Karpas-422 (cell line): ENCODE measurements at regions not wholly inside any gene's neighbourhood (a gene's known extent, or its start where the extent isn't known, plus 50 kb on each side); places are given as distances from the start of the nearest gene placed in this dataset.

ENCODE experiments used
- DNase-seq: peaks from one replicate; pipeline ENCODE4 v3.0.0-alpha.2; 2015
- H2AFZ ChIP-seq: fragments of 200-600 bp; sonication (generic); 2 replicates; pipeline ENCODE4 v1.6.1; 2014; ENCODE audit warnings: antibody characterized with exemption, low read length, mixed read lengths
- H3K27ac ChIP-seq: fragments of 200-600 bp; sonication (generic); 2 replicates; pipeline ENCODE4 v1.5.1; 2014; ENCODE audit warnings: mild to moderate bottlenecking, low read length, moderate library complexity
- H3K27me3 ChIP-seq: fragments of 200-600 bp; sonication (generic); 2 replicates; pipeline ENCODE4 v1.6.1; 2014; ENCODE audit warnings: low read length, mixed read lengths
- H3K36me3 ChIP-seq: fragments of 200-600 bp; sonication (generic); 2 replicates; pipeline ENCODE4 v1.6.1; 2014; ENCODE audit warnings: low read length, mixed read lengths; ENCODE audit not compliant: insufficient read depth
- H3K4me1 ChIP-seq: fragments of 200-600 bp; sonication (generic); 2 replicates; pipeline ENCODE4 v1.6.1; 2014; ENCODE audit warnings: mild to moderate bottlenecking, low read length, mixed read lengths
- H3K4me2 ChIP-seq: fragments of 200-600 bp; sonication (generic); 2 replicates; pipeline ENCODE4 v1.6.1; 2014; ENCODE audit warnings: low read length, low read depth, mild to moderate bottlenecking; ENCODE audit not compliant: poor library complexity, severe bottlenecking
- H3K4me3 ChIP-seq: fragments of 200-600 bp; sonication (generic); 2 replicates; pipeline ENCODE4 v1.5.1; 2014; ENCODE audit warnings: mild to moderate bottlenecking, antibody characterized with exemption, low read length, mixed read lengths
- H3K79me2 ChIP-seq: fragments of 200-600 bp; sonication (generic); 2 replicates; pipeline ENCODE4 v1.6.1; 2014; ENCODE audit warnings: mild to moderate bottlenecking, low read length, mixed read lengths
- H3K9ac ChIP-seq: fragments of 200-600 bp; sonication (generic); 2 replicates; pipeline ENCODE4 v1.6.0; 2014; ENCODE audit warnings: low read length
- H3K9me2 ChIP-seq: fragments of 200-600 bp; sonication (generic), shearing (Covaris generic); replicated peaks from 2 replicates; pipeline ENCODE4 v1.6.0; 2014; ENCODE audit warnings: mild to moderate bottlenecking, low read length, moderate library complexity; ENCODE audit not compliant: insufficient read depth
- H3K9me3 ChIP-seq: fragments of 300-700, 200-600 bp; sonication (generic); 2 replicates; pipeline ENCODE4 v1.6.1; 2014; ENCODE audit warnings: low read length, mixed read lengths
- H4K20me1 ChIP-seq: fragments of 200-600 bp; sonication (generic); 2 replicates; pipeline ENCODE4 v1.6.1; 2014; ENCODE audit warnings: mild to moderate bottlenecking, antibody characterized with exemption, low read length, low read depth; ENCODE audit not compliant: insufficient read depth

DNA sequence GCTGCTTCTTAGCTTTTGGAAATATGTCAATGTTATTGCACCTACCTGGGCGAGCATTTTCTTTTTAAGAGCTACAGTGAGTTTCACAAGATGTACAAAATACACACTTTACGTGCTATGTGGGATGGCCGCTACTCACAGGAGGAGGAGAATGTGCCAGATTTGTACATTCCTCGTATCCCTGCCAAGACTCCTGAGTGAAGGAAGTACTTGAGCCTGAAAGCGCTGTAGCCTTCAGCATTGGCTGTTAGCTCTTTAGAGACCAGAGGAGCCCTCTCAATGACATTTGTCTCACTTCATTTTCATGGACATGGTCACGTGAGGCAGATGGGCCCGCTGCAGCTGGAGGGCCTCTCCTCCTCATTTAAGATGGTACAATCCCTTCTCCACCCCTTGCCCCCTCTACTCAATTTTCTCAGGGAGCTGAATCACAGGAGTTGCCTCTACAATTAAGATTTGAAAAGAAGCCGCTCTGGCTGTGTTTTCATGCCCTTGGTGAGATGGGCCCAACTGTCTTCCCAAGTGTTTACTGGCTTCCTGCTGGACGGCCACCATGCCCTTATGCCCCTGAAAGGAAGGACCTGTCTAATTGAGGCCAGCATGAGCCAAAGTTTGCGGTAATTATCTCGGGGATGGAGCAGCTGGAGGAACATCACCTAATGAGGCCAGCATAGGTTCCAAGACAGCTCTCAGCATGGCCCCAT, 442.6 kb downstream of the PRDM2 start:
- H3K9me2 ChIP-seq: no peaks in the 10 kb centered on the region
- H3K79me2 ChIP-seq: no peaks in the 10 kb centered on the region
- H3K4me3 ChIP-seq: no peak overlapping the region
- no peak overlapping the region for H3K4me2 ChIP-seq
- no peaks in the 10 kb centered on the region for H4K20me1 ChIP-seq
- H3K9me3 ChIP-seq: no peaks in the 10 kb centered on the region
- H3K36me3 ChIP-seq: no peaks in the 10 kb centered on the region
- no peaks in the 10 kb centered on the region for H3K27me3 ChIP-seq
- H2AFZ ChIP-seq: no peak overlapping the region
- H3K4me1 ChIP-seq: no peaks in the 10 kb centered on the region
- no peak for DNase-seq
- H3K27ac ChIP-seq: no peak overlapping the region
- no peak overlapping the region for H3K9ac ChIP-seq

DNA sequence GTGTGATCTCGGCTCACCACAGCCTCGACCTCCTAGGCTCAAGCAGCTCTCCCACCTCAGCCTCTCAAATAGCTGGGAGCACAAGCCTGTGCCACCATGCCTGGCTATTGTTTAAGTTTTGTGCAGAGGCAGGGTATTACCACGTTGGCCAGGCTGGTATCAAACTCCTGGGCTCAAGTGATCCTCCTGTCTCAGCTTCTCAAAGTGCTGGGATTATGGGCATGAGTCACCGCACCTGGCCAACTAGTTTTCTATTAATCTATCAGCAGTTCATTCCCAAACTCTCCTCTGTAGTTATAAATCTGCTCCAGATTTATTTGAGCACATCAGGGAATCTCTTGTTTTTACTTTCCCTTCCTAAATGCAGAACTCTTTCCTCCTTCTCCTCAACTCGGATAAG, 443.8 kb downstream of the PRDM2 start:
- Histone ChIP-seq H2AFZ (no peak overlapping the region), H3K27me3 (no peaks in the 10 kb centered on the region), H3K4me3 (no peak overlapping the region)

GRCh38 chr1:14148526-14148925, 448.5 kb downstream of the PRDM2 start:
- Histone ChIP-seq H4K20me1 (no peaks in the 10 kb centered on the region), H3K9me3 (no peaks in the 10 kb centered on the region), H3K9me2 (no peaks in the 10 kb centered on the region), H3K4me3 (no peak overlapping the region), H3K27me3 (peaks cover 3% of the 10 kb centered on the region; the same call in 1 of the 2 replicates), H3K4me1 (no peaks in the 10 kb centered on the region), H3K36me3 (no peaks in the 10 kb centered on the region), H3K9ac (no peak overlapping the region), H3K4me2 (no peak overlapping the region), H3K79me2 (no peaks in the 10 kb centered on the region), H3K27ac (no peak overlapping the region), H2AFZ (no peak overlapping the region)
- DNase-seq: no peak

More for the DNA sequence above, 443.8 kb downstream of the PRDM2 start:
- H3K4me2 ChIP-seq: no peak overlapping the region
- H3K9ac ChIP-seq: no peak overlapping the region
- no peaks in the 10 kb centered on the region for H4K20me1 ChIP-seq
- H3K27ac ChIP-seq: no peak overlapping the region
- H3K36me3 ChIP-seq: no peaks in the 10 kb centered on the region
- H3K79me2 ChIP-seq: no peaks in the 10 kb centered on the region
- H3K4me1 ChIP-seq: no peaks in the 10 kb centered on the region
- no peak for DNase-seq
- H3K9me2 ChIP-seq: no peaks in the 10 kb centered on the region
- no peaks in the 10 kb centered on the region for H3K9me3 ChIP-seq

GRCh38 chr1:14149431-14149830, 449.1 kb upstream of the KAZN start:
- Histone ChIP-seq H3K4me1 (no peaks in the 10 kb centered on the region), H3K9me3 (no peaks in the 10 kb centered on the region), H3K4me2 (no peak overlapping the region), H3K79me2 (no peaks in the 10 kb centered on the region), H3K27me3 (peaks cover 3% of the 10 kb centered on the region), H3K9ac (no peak overlapping the region), H3K9me2 (no peaks in the 10 kb centered on the region), H3K4me3 (no peak overlapping the region), H2AFZ (no peak overlapping the region), H3K27ac (no peak overlapping the region), H3K36me3 (no peaks in the 10 kb centered on the region), H4K20me1 (no peaks in the 10 kb centered on the region)
- no peak for DNase-seq

GRCh38 chr1:14156543-14156942, 441.9 kb upstream of the KAZN start:
- no peak for DNase-seq
- Histone ChIP-seq H3K4me1 (no peaks in the 10 kb centered on the region), H3K4me2 (no peak overlapping the region), H3K36me3 (no peaks in the 10 kb centered on the region), H3K79me2 (no peaks in the 10 kb centered on the region), H3K27ac (no peak overlapping the region), H3K27me3 (peaks cover 3% of the 10 kb centered on the region), H3K9me2 (no peaks in the 10 kb centered on the region), H3K4me3 (no peak overlapping the region), H3K9ac (no peak overlapping the region), H3K9me3 (no peaks in the 10 kb centered on the region), H2AFZ (no peak overlapping the region), H4K20me1 (no peaks in the 10 kb centered on the region)

GRCh38 chr1:14160781-14161180, 437.7 kb upstream of the KAZN start:
- Histone ChIP-seq H3K27me3 (peaks cover 2% of the 10 kb centered on the region; the same call in 1 of the 2 replicates), H2AFZ (no peak overlapping the region), H3K4me1 (peaks cover 13% of the 10 kb centered on the region), H4K20me1 (no peaks in the 10 kb centered on the region), H3K9ac (no peak overlapping the region), H3K79me2 (no peaks in the 10 kb centered on the region), H3K27ac (no peak overlapping the region), H3K4me3 (no peak overlapping the region), H3K9me3 (no peaks in the 10 kb centered on the region), H3K4me2 (no peak overlapping the region), H3K36me3 (no peaks in the 10 kb centered on the region), H3K9me2 (no peaks in the 10 kb centered on the region)
- DNase-seq: no peak

- H3K36me3 ChIP-seq: no peaks in the 10 kb centered on the region
- DNase-seq: no peak
- no peaks in the 10 kb centered on the region for H4K20me1 ChIP-seq
- no peaks in the 10 kb centered on the region for H3K9me3 ChIP-seq
- no peak overlapping the region for H2AFZ ChIP-seq
- H3K79me2 ChIP-seq: no peaks in the 10 kb centered on the region
- no peak overlapping the region for H3K4me3 ChIP-seq
- peaks cover 5% of the 10 kb centered on the region; the same call in 1 of the 2 replicates for H3K27me3 ChIP-seq
- no peaks in the 10 kb centered on the region for H3K9me2 ChIP-seq
- H3K4me1 ChIP-seq: peaks cover 19% of the 10 kb centered on the region
- no peak overlapping the region for H3K27ac ChIP-seq
- H3K9ac ChIP-seq: no peak overlapping the region
- H3K4me2 ChIP-seq: no peak overlapping the region
Observed at GRCh38 chr1:14163246-14163645, 435.2 kb upstream of the KAZN start.

GRCh38 chr1:14165371-14165801, 433.1 kb upstream of the KAZN start:
- no peaks in the 10 kb centered on the region for H3K36me3 ChIP-seq
- peak overlapping the region; percentile 4; the same call in 1 of the 2 replicates for H3K4me3 ChIP-seq
- peaks cover 19% of the 10 kb centered on the region for H3K4me1 ChIP-seq
- H3K9ac ChIP-seq: no peak overlapping the region
- H3K4me2 ChIP-seq: peak overlapping the region; percentile 48
- H4K20me1 ChIP-seq: no peaks in the 10 kb centered on the region
- peaks cover 3% of the 10 kb centered on the region; the same call in 1 of the 2 replicates for H3K27me3 ChIP-seq
- no peaks in the 10 kb centered on the region for H3K9me2 ChIP-seq
- H2AFZ ChIP-seq: no peak overlapping the region
- 0 out of 2 replicates have a peak overlapping the region, but pooled peaks have one; percentile 12 for H3K27ac ChIP-seq
- H3K9me3 ChIP-seq: no peaks in the 10 kb centered on the region
- no peaks in the 10 kb centered on the region for H3K79me2 ChIP-seq
- DNase-seq: peak; percentile 78
